ENCODE measurements at regions not wholly inside any gene's neighbourhood (a gene's known extent, or its start where the extent isn't known, plus 50 kb on each side); places are given as distances from the start of the nearest gene placed in this dataset.

- TF ChIP-seq CTCF (IDR thresholded peaks at IDR 0.05) = no peak
- TF ChIP-seq POLR2A (IDR thresholded peaks at IDR 0.05) = no peak
Measured at GRCh38 chr3:132818251-132818650, 96.0 kb upstream of the NPHP3 start.

All from breast epithelium (tissue), 3 donors.